Coronary artery (tissue), 2 donors: ENCODE measurements at regions not wholly inside any gene's neighbourhood (a gene's known extent, or its start where the extent isn't known, plus 50 kb on each side); places are given as distances from the start of the nearest gene placed in this dataset.

Source experiments
- DNase-seq: peaks from one replicate; pipeline ENCODE4 v3.0.0-alpha.2; 2017; ENCODE audit warnings: low spot score
- H3K27ac ChIP-seq, 2 donors: fragments of 200-600 bp; sonication (generic); one replicate each; pipeline ENCODE4 v1.5.1; 2016 to 2019
- H3K4me3 ChIP-seq: fragments of 200-600 bp; sonication (generic); 2 replicates; pipeline ENCODE4 v1.5.1; 2016; ENCODE audit warnings: mild to moderate bottlenecking, moderate library complexity
- CTCF ChIP-seq: fragments of 200-600 bp; sonication (generic); IDR thresholded peaks from one replicate; pipeline ENCODE4 v1.5.1; 2019; ENCODE audit warnings: antibody characterized with exemption

- Histone ChIP-seq H3K27ac (no peak overlapping the region), H3K4me3 (no peak overlapping the region)
- no peak for DNase-seq
- TF ChIP-seq CTCF = no peak
Measured at GRCh38 chr6:93968126-93968525, 548.8 kb upstream of the EPHA7 start.

GRCh38 chr6:93964926-93965325 is 545.6 kb upstream of the EPHA7 start:
- Histone ChIP-seq H3K27ac (no peak overlapping the region), H3K4me3 (no peak overlapping the region)
- TF ChIP-seq CTCF = no peak
- DNase-seq = no peak

- H3K27ac ChIP-seq = no peak overlapping the region
- DNase-seq = no peak
- H3K4me3 ChIP-seq = no peak overlapping the region
- no peak for TF ChIP-seq CTCF
Measured at GRCh38 chr6:93964321-93964720, 545.0 kb upstream of the EPHA7 start.

GRCh38 chr6:93962566-93962965 is 543.2 kb upstream of the EPHA7 start:
- H3K27ac ChIP-seq = no peak overlapping the region
- no peak for DNase-seq
- no peak for TF ChIP-seq CTCF
- H3K4me3 ChIP-seq = no peak overlapping the region

- no peak for TF ChIP-seq CTCF
- Histone ChIP-seq H3K4me3 (no peak overlapping the region), H3K27ac (no peak overlapping the region)
- no peak for DNase-seq
Measured at GRCh38 chr6:93954584-93954983, 535.2 kb upstream of the EPHA7 start.

- no peak overlapping the region for H3K27ac ChIP-seq
- TF ChIP-seq CTCF = no peak
- no peak for DNase-seq
Measured at GRCh38 chr6:93943661-93944060, 524.3 kb upstream of the EPHA7 start.

GRCh38 chr6:93940381-93940780 is 521.0 kb upstream of the EPHA7 start:
- H3K27ac ChIP-seq = no peak overlapping the region
- H3K4me3 ChIP-seq = no peak overlapping the region
- no peak for DNase-seq
- no peak for TF ChIP-seq CTCF

More at GRCh38 chr6:93943661-93944060, 524.3 kb upstream of the EPHA7 start:
- no peak overlapping the region for H3K4me3 ChIP-seq
